HG02610 (cell line): ENCODE measurements at regions not wholly inside any gene's neighbourhood (a gene's known extent, or its start where the extent isn't known, plus 50 kb on each side); places are given as distances from the start of the nearest gene placed in this dataset.

Source experiments
- ATAC-seq: cut with Tn5 transposase; IDR thresholded peaks from one replicate; pipeline ENCODE4 v1.9.1; 2021; ENCODE audit warnings: mild to moderate bottlenecking, moderate library complexity; ENCODE audit not compliant: unreplicated experiment

GRCh38 chr4:12595489-12595888 is 888.7 kb downstream of the RAB28 start:
- ATAC-seq = no peak

- no peak for ATAC-seq
These were observed 895.6 kb downstream of the RAB28 start for GRCh38 chr4:12588582-12588981.

- no peak for ATAC-seq
These were observed 897.7 kb downstream of the RAB28 start for GRCh38 chr4:12586242-12587006.

GRCh38 chr4:12584116-12584875 is 899.8 kb downstream of the RAB28 start:
- no peak for ATAC-seq

- ATAC-seq = no peak
These were observed 900.9 kb downstream of the RAB28 start for GRCh38 chr4:12583275-12583674.

GRCh38 chr4:12580787-12581186 is 903.4 kb downstream of the RAB28 start:
- ATAC-seq = no peak

GRCh38 chr4:12579172-12579571 is 905.0 kb downstream of the RAB28 start:
- no peak for ATAC-seq

GRCh38 chr4:12576409-12576808 is 907.7 kb downstream of the RAB28 start:
- ATAC-seq = no peak

GRCh38 chr4:12573716-12574115 is 910.4 kb downstream of the RAB28 start:
- no peak for ATAC-seq

GRCh38 chr4:12562476-12563140 is 921.5 kb downstream of the RAB28 start:
- ATAC-seq = no peak

- ATAC-seq = no peak
These were observed 922.1 kb downstream of the RAB28 start for GRCh38 chr4:12562021-12562420.

- ATAC-seq = no peak
These were observed 929.1 kb downstream of the RAB28 start for GRCh38 chr4:12555011-12555410.

- ATAC-seq = no peak
These were observed 935.5 kb downstream of the RAB28 start for GRCh38 chr4:12548678-12549077.

GRCh38 chr4:12545812-12546211 is 938.3 kb downstream of the RAB28 start:
- no peak for ATAC-seq

GRCh38 chr4:12538162-12538561 is 946.0 kb downstream of the RAB28 start:
- ATAC-seq = no peak

GRCh38 chr4:12534684-12535083 is 949.5 kb downstream of the RAB28 start:
- ATAC-seq = no peak

- no peak for ATAC-seq
These were observed 964.7 kb downstream of the RAB28 start for GRCh38 chr4:12519426-12519825.

GRCh38 chr4:12507868-12508481 is 976.2 kb downstream of the RAB28 start:
- ATAC-seq = no peak

GRCh38 chr4:12500409-12500808 is 983.7 kb downstream of the RAB28 start:
- ATAC-seq = no peak

GRCh38 chr4:12499693-12500092 is 984.4 kb downstream of the RAB28 start:
- no peak for ATAC-seq

GRCh38 chr4:12495211-12495610 is 988.9 kb downstream of the RAB28 start:
- ATAC-seq = no peak
